ENCODE measurements at regions not wholly inside any gene's neighbourhood (a gene's known extent, or its start where the extent isn't known, plus 50 kb on each side); places are given as distances from the start of the nearest gene placed in this dataset.

DNA sequence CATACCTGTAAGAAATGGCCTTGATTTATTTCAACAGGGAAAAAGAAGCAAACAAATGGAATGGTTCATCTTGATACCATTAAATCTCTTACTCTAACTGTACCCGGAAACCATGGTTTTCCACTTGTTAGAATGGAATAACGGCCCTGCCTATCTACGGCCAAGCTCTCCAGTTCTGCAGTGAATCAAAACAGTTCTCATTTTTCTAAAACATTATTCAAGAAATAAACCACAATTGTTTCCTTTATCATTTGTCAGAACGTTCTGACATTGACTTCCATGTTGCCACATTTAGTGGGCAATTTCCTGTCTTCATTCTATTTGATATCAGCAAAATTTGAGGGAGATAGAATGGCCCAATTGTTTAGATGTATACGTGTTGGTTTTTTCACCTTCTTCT, 118.8 kb upstream of the CDH19 start:
- Histone ChIP-seq H3K79me2 (ENCODE audit: low read length) (no peaks in the 10 kb centered on the region), H3K9me3 (replicated peaks; ENCODE audit: insufficient read depth, low read length) (no peaks in the 10 kb centered on the region), H3K9me2 (replicated peaks; ENCODE audit: insufficient read depth, low read length) (no peaks in the 10 kb centered on the region), H3K9ac (ENCODE audit: low read length) (no peak overlapping the region), H3K36me3 (replicated peaks; ENCODE audit: insufficient read depth, low read length) (no peaks in the 10 kb centered on the region), H3K27me3 (replicated peaks; ENCODE audit: insufficient read depth, low read length) (no peaks in the 10 kb centered on the region), H4K20me1 (ENCODE audit: insufficient read depth, low read length) (no peaks in the 10 kb centered on the region), H3K4me3 (ENCODE audit: low read length) (no peak overlapping the region), H3F3A (ENCODE audit: insufficient read depth, low read length) (no peaks in the 10 kb centered on the region), H3K4me1 (ENCODE audit: low read length) (no peaks in the 10 kb centered on the region), H3K4me2 (ENCODE audit: low read depth, low read length) (no peak overlapping the region), H3K27ac (ENCODE audit: low read length) (no peak overlapping the region), H2AFZ (ENCODE audit: low read length) (no peak overlapping the region)
- DNase-seq: no peak
- TF ChIP-seq EZH2 (optimal IDR thresholded peaks at IDR 0.05; ENCODE audit: low read depth, low read length) (no peak), EZH2phosphoT487 (IDR thresholded peaks at IDR 0.05; ENCODE audit: low read length) (no peak)
- TF ChIP-seq, protein P1, sequence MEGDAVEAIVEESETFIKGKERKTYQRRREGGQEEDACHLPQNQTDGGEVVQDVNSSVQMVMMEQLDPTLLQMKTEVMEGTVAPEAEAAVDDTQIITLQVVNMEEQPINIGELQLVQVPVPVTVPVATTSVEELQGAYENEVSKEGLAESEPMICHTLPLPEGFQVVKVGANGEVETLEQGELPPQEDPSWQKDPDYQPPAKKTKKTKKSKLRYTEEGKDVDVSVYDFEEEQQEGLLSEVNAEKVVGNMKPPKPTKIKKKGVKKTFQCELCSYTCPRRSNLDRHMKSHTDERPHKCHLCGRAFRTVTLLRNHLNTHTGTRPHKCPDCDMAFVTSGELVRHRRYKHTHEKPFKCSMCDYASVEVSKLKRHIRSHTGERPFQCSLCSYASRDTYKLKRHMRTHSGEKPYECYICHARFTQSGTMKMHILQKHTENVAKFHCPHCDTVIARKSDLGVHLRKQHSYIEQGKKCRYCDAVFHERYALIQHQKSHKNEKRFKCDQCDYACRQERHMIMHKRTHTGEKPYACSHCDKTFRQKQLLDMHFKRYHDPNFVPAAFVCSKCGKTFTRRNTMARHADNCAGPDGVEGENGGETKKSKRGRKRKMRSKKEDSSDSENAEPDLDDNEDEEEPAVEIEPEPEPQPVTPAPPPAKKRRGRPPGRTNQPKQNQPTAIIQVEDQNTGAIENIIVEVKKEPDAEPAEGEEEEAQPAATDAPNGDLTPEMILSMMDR (IDR thresholded peaks at IDR 0.05; ENCODE audit: low read length): no peak

DNA sequence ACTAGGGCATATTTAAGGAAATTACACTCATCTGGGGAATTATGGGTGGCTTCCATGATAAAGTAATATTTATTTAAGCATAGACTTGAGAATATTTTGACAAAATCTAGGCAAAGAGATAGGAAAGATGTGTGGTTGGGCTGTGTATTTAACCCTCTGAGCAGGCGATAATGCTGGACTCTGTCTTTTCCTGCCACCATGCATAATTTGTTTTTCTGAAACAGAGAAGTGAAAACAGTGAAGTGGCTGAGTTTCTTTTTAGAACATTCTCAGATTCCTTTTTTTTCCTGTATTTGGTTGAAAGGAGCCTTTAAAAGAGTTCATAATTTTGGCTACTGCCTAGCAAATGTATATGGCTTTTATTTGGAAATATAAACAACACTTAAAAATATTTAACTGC, 104.8 kb upstream of the CDH19 start:
- DNase-seq: no peak
- Histone ChIP-seq H3K79me2 (ENCODE audit: low read length) (no peaks in the 10 kb centered on the region), H3F3A (ENCODE audit: insufficient read depth, low read length) (peaks cover 8% of the 10 kb centered on the region; the same call in 1 of the 2 replicates), H3K9me2 (replicated peaks; ENCODE audit: insufficient read depth, low read length) (no peaks in the 10 kb centered on the region), H3K9ac (ENCODE audit: low read length) (no peak overlapping the region), H3K9me3 (replicated peaks; ENCODE audit: insufficient read depth, low read length) (no peaks in the 10 kb centered on the region), H3K4me1 (ENCODE audit: low read length) (no peaks in the 10 kb centered on the region; the same call in 1 of the 2 replicates), H3K27ac (ENCODE audit: low read length) (no peak overlapping the region), H3K4me3 (ENCODE audit: low read length) (no peak overlapping the region), H3K4me2 (ENCODE audit: low read depth, low read length) (no peak overlapping the region), H4K20me1 (ENCODE audit: insufficient read depth, low read length) (no peaks in the 10 kb centered on the region), H3K27me3 (replicated peaks; ENCODE audit: insufficient read depth, low read length) (no peaks in the 10 kb centered on the region), H2AFZ (ENCODE audit: low read length) (no peak overlapping the region), H3K36me3 (replicated peaks; ENCODE audit: insufficient read depth, low read length) (no peaks in the 10 kb centered on the region)
- TF ChIP-seq, protein P1 (IDR thresholded peaks at IDR 0.05; ENCODE audit: low read length): no peak
- TF ChIP-seq EZH2 (optimal IDR thresholded peaks at IDR 0.05; ENCODE audit: low read depth, low read length) (no peak), EZH2phosphoT487 (IDR thresholded peaks at IDR 0.05; ENCODE audit: low read length) (no peak)

DNA sequence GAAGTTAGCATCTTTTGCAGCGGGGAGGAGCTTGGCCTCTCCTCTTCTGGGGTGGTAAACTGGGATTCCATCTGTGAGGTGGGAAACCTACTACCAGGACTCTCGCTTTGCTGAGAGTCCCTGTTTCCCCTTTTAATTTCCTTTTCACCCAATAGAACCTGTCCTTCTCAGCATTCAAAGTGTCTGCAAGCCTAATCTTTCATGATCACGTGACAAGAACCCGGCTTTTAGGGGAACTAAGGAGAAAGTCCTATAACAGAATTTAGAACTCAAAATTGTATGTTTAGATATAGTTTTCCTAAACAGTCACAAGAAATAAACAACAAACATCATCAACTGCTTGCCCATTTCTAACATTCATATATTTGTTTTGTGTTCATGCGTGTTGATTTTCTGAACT, 103.6 kb upstream of the CDH19 start:
- no peaks in the 10 kb centered on the region for H3K9me2 ChIP-seq (replicated peaks; ENCODE audit: insufficient read depth, low read length)
- DNase-seq: no peak
- no peak overlapping the region for H3K4me2 ChIP-seq (ENCODE audit: low read depth, low read length)
- H3F3A ChIP-seq (ENCODE audit: insufficient read depth, low read length): peaks cover 8% of the 10 kb centered on the region; the same call in 1 of the 2 replicates
- TF ChIP-seq, protein P1 (IDR thresholded peaks at IDR 0.05; ENCODE audit: low read length): no peak
- TF ChIP-seq EZH2phosphoT487 (IDR thresholded peaks at IDR 0.05; ENCODE audit: low read length) (no peak), EZH2 (optimal IDR thresholded peaks at IDR 0.05; ENCODE audit: low read depth, low read length) (no peak)
- no peaks in the 10 kb centered on the region; the same call in 1 of the 2 replicates for H3K4me1 ChIP-seq (ENCODE audit: low read length)
- no peaks in the 10 kb centered on the region for H3K79me2 ChIP-seq (ENCODE audit: low read length)
- no peak overlapping the region for H3K27ac ChIP-seq (ENCODE audit: low read length)
- H4K20me1 ChIP-seq (ENCODE audit: insufficient read depth, low read length): no peaks in the 10 kb centered on the region
- H3K9me3 ChIP-seq (replicated peaks; ENCODE audit: insufficient read depth, low read length): no peaks in the 10 kb centered on the region
- no peak overlapping the region for H3K9ac ChIP-seq (ENCODE audit: low read length)
- no peak overlapping the region for H2AFZ ChIP-seq (ENCODE audit: low read length)
- no peaks in the 10 kb centered on the region for H3K36me3 ChIP-seq (replicated peaks; ENCODE audit: insufficient read depth, low read length)
- H3K4me3 ChIP-seq (ENCODE audit: low read length): no peak overlapping the region
- H3K27me3 ChIP-seq (replicated peaks; ENCODE audit: insufficient read depth, low read length): no peaks in the 10 kb centered on the region
